ENCODE measurements at regions not wholly inside any gene's neighbourhood (a gene's known extent, or its start where the extent isn't known, plus 50 kb on each side); places are given as distances from the start of the nearest gene placed in this dataset.
"Not testable (repeated sequence)": the region's sequence is repeated elsewhere in the genome, so short reads cannot be mapped to it uniquely, and the experiment has no call there.

DNA sequence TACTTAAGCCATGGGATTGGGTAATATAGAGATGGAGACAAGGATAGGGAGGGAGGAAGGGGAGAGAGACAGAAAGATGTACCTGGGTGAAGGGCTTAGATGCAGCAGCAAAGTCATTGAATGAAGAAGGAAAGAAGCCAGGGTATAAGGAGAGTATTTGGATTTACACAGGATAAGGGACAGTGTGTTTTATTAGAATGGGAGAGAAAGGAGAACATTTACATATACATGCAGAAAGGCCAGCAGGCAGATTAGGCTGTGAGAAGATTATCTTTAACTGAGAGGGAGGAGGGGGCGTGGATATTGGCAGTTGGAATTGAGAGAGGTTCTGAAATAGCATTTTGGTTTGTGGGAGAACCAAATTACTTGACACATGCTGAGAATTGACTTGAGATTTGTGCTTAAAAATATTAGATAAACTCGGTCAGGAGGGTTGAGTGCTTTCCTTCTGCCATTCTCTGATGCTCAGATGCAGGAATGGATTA, 161.5 kb upstream of the ZNF804B start:
- Histone ChIP-seq H3K9me3 (ENCODE audit: control insufficient read depth, low read length) (no peaks in the 10 kb centered on the region), H3K27me3 (ENCODE audit: control insufficient read depth in 1 of 2, insufficient read depth in 2 of 2, low read length in 1 of 2) (no peaks in the 10 kb centered on the region), H3K4me1 (ENCODE audit: control insufficient read depth in 1 of 2, insufficient read depth in 2 of 2, low read length in 2 of 2) (no peaks in the 10 kb centered on the region), H3K36me3 (ENCODE audit: control insufficient read depth in 1 of 2, insufficient read depth in 2 of 2, low read length in 1 of 2) (no peaks in the 10 kb centered on the region), H3K27ac (ENCODE audit: low read depth in 1 of 2, low read length in 2 of 2) (no peak overlapping the region), H3K4me3 (ENCODE audit: low read length in 2 of 2) (no peak overlapping the region)
- 53 to 62% methylated on average over 2 of the region's 2 CpGs for WGBS, 2 donors
- DNase-seq (no peak), ATAC-seq (ENCODE audit: low FRiP score) (no peak)
- intact Hi-C loops (cut with DNase I), result no loop called here

DNA sequence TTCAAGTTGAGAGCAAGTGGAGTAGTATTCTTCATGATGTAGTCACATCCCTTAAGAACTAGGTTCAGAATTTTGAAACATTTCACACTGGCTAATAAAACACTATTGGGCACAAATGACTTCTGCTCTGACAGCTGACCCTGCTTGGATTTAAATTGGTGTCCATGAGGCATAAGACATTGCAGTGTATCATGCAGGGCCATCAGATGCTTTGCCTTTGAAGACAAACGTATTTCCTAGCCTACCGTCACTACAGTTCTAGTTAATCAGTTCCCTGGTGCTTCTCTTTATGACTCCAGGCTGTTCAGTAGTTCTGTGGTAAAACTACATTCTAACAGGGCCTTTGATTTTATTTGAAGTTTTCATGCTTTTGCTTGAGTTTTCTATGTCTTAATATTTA, 168.5 kb upstream of the ZNF804B start:
- intact Hi-C loops (cut with DNase I), result no loop called here
- H3K9me3 ChIP-seq (ENCODE audit: control insufficient read depth, low read length), result no peaks in the 10 kb centered on the region
- no peak for DNase-seq
- no peak for ATAC-seq (ENCODE audit: low FRiP score)
- H3K36me3 ChIP-seq (ENCODE audit: control insufficient read depth in 1 of 2, insufficient read depth in 2 of 2, low read length in 1 of 2), result no peaks in the 10 kb centered on the region
- WGBS, 2 donors, result 55 to 72% methylated on average over 2 of the region's 2 CpGs
- H3K27me3 ChIP-seq (ENCODE audit: control insufficient read depth in 1 of 2, insufficient read depth in 2 of 2, low read length in 1 of 2), result no peaks in the 10 kb centered on the region
- H3K4me3 ChIP-seq (ENCODE audit: low read length in 2 of 2), result no peak overlapping the region
- H3K4me1 ChIP-seq (ENCODE audit: control insufficient read depth in 1 of 2, insufficient read depth in 2 of 2, low read length in 2 of 2), result no peaks in the 10 kb centered on the region
- H3K27ac ChIP-seq (ENCODE audit: low read depth in 1 of 2, low read length in 2 of 2), result no peak overlapping the region

DNA sequence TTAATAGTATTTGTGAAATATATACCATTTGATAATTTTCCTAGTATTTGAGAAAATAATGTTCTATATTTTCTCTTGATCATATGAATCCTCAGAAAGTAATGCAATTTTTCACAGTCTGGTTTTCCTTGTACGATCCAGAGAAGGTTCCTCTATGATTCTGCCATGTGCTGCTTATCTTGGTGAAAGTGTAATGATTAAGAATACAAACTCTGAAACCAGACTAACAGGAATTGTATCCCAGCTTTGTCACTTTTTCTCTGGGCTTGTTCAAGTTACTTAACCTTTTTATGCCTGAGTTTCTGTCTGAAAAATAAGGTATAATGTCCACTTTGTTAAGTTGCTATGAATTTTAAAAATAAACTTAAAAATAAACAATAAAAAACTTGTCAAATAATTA, 169.6 kb upstream of the ZNF804B start:
- Histone ChIP-seq H3K9me3 (ENCODE audit: control insufficient read depth, low read length) (no peaks in the 10 kb centered on the region), H3K27ac (ENCODE audit: low read depth in 1 of 2, low read length in 2 of 2) (no peak overlapping the region), H3K36me3 (ENCODE audit: control insufficient read depth in 1 of 2, insufficient read depth in 2 of 2, low read length in 1 of 2) (no peaks in the 10 kb centered on the region), H3K27me3 (ENCODE audit: control insufficient read depth in 1 of 2, insufficient read depth in 2 of 2, low read length in 1 of 2) (no peaks in the 10 kb centered on the region), H3K4me1 (ENCODE audit: control insufficient read depth in 1 of 2, insufficient read depth in 2 of 2, low read length in 2 of 2) (no peaks in the 10 kb centered on the region), H3K4me3 (ENCODE audit: low read length in 2 of 2) (no peak overlapping the region)
- 58 to 69% methylated on average over 1 of the region's 1 CpG for WGBS, 2 donors
- ATAC-seq (ENCODE audit: low FRiP score), result no peak
- DNase-seq, result no peak
- intact Hi-C loops (cut with DNase I), result no loop called here

DNA sequence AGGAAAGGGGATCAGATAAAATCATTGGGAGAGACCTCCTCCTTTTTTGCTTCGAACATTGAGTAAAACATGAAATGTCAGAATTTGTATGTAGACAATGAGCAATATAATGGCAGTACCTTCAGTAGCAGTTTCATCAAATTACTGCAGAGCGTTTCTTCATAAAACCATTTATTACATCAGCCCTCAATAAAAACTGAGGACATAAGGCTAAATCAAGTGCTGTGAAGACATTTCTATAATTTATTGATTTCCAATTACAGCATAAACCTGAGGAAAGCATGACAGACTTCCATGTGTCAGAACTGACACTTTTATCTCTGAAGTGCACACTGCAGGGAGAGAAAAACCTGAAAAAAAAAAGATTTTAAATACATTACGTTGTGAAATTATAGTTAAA, 172.6 kb upstream of the ZNF804B start:
- Histone ChIP-seq H3K4me1 (ENCODE audit: control insufficient read depth in 1 of 2, insufficient read depth in 2 of 2, low read length in 2 of 2) (no peaks in the 10 kb centered on the region), H3K27ac (ENCODE audit: low read depth in 1 of 2, low read length in 2 of 2) (no peak overlapping the region), H3K4me3 (ENCODE audit: low read length in 2 of 2) (no peak overlapping the region), H3K9me3 (ENCODE audit: control insufficient read depth, low read length) (no peaks in the 10 kb centered on the region), H3K27me3 (ENCODE audit: control insufficient read depth in 1 of 2, insufficient read depth in 2 of 2, low read length in 1 of 2) (no peaks in the 10 kb centered on the region), H3K36me3 (ENCODE audit: control insufficient read depth in 1 of 2, insufficient read depth in 2 of 2, low read length in 1 of 2) (no peaks in the 10 kb centered on the region)
- DNase-seq, result no peak
- ATAC-seq (ENCODE audit: low FRiP score), result no peak
- WGBS, 2 donors, result 70% methylated on average over 3 of the region's 3 CpGs
- intact Hi-C loops (cut with DNase I), result no loop called here

DNA sequence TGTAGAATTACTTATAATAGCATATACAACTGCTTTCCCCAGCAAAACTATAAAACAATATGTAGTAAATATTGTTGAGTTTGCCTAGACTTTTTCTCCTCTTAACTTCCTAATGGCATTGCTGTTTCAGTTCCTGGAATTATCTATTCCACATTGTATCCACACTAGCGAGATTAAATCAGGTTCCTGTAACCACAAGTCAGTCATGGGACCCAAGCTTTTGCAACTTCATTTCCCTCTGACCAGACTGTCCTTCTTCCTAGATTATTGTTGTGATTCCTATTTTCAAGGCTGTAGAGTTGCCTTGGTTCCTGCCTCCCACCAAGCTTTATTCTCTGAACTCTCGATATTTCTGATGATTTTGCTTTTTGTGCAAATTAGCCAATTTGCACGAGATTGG, 173.3 kb upstream of the ZNF804B start:
- H3K9me3 ChIP-seq (ENCODE audit: control insufficient read depth, low read length), result no peaks in the 10 kb centered on the region
- intact Hi-C loops (cut with DNase I), result no loop called here
- 78 to 83% methylated on average over 3 of the region's 3 CpGs for WGBS, 2 donors
- no peak overlapping the region for H3K27ac ChIP-seq (ENCODE audit: low read depth in 1 of 2, low read length in 2 of 2)
- H3K4me3 ChIP-seq (ENCODE audit: low read length in 2 of 2), result no peak overlapping the region
- H3K27me3 ChIP-seq (ENCODE audit: control insufficient read depth in 1 of 2, insufficient read depth in 2 of 2, low read length in 1 of 2), result no peaks in the 10 kb centered on the region
- DNase-seq, result no peak
- H3K4me1 ChIP-seq (ENCODE audit: control insufficient read depth in 1 of 2, insufficient read depth in 2 of 2, low read length in 2 of 2), result no peaks in the 10 kb centered on the region
- no peaks in the 10 kb centered on the region for H3K36me3 ChIP-seq (ENCODE audit: control insufficient read depth in 1 of 2, insufficient read depth in 2 of 2, low read length in 1 of 2)
- no peak for ATAC-seq (ENCODE audit: low FRiP score)

DNA sequence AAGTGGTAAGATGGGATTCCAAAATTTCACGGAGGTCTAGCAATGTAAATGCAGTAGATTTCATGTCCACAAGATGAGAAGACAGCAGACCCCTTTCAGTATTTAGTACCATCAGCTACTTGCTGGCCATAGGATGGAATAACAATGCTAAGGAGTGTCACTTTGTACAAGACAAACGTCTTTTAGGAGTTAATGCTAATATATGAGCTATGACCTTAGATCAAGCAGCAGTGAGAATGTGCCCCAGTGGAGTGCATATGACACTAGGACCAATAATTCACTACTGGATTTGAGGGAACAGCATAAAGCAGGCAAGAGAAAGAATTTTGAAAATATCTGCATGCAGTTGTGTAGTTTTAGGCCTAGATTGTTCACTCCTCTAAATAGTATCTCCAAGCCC, 182.8 kb upstream of the ZNF804B start:
- DNase-seq (no peak), ATAC-seq (ENCODE audit: low FRiP score) (no peak)
- no peaks in the 10 kb centered on the region for H3K9me3 ChIP-seq (ENCODE audit: control insufficient read depth, low read length)
- 55 to 58% methylated on average over 2 of the region's 2 CpGs for WGBS, 2 donors
- intact Hi-C loops (cut with DNase I), result no loop called here
- no peak overlapping the region for H3K4me3 ChIP-seq (ENCODE audit: low read length in 2 of 2)
- no peaks in the 10 kb centered on the region for H3K4me1 ChIP-seq (ENCODE audit: control insufficient read depth in 1 of 2, insufficient read depth in 2 of 2, low read length in 2 of 2)
- no peaks in the 10 kb centered on the region for H3K36me3 ChIP-seq (ENCODE audit: control insufficient read depth in 1 of 2, insufficient read depth in 2 of 2, low read length in 1 of 2)
- no peaks in the 10 kb centered on the region for H3K27me3 ChIP-seq (ENCODE audit: control insufficient read depth in 1 of 2, insufficient read depth in 2 of 2, low read length in 1 of 2)
- H3K27ac ChIP-seq (ENCODE audit: low read depth in 1 of 2, low read length in 2 of 2), result no peak overlapping the region

DNA sequence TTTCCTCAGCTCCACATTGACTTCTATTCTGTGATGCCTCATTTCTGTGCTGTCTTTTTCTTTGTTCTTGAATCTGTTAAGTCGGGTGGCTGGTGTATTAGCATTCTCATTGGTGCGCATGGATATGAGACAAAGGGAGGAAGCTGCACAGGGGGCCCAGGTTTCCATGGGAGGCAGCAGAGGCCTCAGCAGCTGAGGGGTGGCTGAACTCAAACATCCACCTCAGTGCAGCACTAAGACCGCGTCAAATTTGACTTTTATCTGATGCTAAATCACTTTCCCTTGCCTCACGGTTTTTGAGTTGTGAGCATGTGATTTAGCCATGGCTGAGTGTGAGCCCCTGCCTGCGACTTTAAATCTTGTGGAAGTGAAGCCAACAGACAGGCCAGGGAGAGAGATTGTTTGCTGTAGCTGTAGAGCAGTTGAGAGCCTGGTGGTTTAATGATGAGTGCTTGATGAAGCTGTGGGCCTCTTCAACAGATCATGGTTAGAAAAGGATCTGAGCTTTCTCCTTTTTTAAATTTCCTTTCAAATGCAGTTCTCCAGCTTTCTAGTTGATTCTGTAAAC, 193.3 kb upstream of the ZNF804B start:
- H3K9me3 ChIP-seq (ENCODE audit: control insufficient read depth, low read length), result peaks cover 1% of the 10 kb centered on the region
- DNase-seq, result no peak
- no peaks in the 10 kb centered on the region for H3K27me3 ChIP-seq (ENCODE audit: control insufficient read depth in 1 of 2, insufficient read depth in 2 of 2, low read length in 1 of 2)
- no peak overlapping the region for H3K4me3 ChIP-seq (ENCODE audit: low read length in 2 of 2)
- intact Hi-C loops (cut with DNase I), result no loop called here
- no peaks in the 10 kb centered on the region for H3K4me1 ChIP-seq (ENCODE audit: control insufficient read depth in 1 of 2, insufficient read depth in 2 of 2, low read length in 2 of 2)
- no peak for ATAC-seq (ENCODE audit: low FRiP score)
- no peak overlapping the region for H3K27ac ChIP-seq (ENCODE audit: low read depth in 1 of 2, low read length in 2 of 2)
- H3K36me3 ChIP-seq (ENCODE audit: control insufficient read depth in 1 of 2, insufficient read depth in 2 of 2, low read length in 1 of 2), result no peaks in the 10 kb centered on the region
- WGBS, 2 donors, result 45 to 52% methylated on average over 6 of the region's 6 CpGs

DNA sequence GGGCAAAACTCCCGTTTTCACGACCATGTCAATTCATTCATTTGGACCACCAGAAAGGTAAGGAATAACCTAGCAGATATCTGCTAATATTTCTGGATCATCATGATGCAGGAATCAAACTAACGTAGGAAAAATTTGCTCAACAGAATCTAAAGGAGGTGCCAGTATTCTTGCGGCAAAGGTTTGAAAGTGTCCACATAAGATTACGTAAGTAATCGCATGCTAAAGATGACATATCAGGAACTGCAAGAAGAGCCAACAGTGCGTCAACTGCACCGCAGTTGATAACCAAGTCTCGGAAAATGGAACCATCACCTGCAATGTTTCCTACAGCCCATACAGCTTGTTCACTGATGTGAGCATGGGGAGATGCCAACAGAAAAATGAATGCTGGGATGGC, 194.1 kb upstream of the ZNF804B start:
- Histone ChIP-seq H3K4me3 (ENCODE audit: low read length in 2 of 2) (no peak overlapping the region), H3K4me1 (ENCODE audit: control insufficient read depth in 1 of 2, insufficient read depth in 2 of 2, low read length in 2 of 2) (no peaks in the 10 kb centered on the region), H3K27me3 (ENCODE audit: control insufficient read depth in 1 of 2, insufficient read depth in 2 of 2, low read length in 1 of 2) (no peaks in the 10 kb centered on the region), H3K9me3 (ENCODE audit: control insufficient read depth, low read length) (peaks cover 1% of the 10 kb centered on the region), H3K36me3 (ENCODE audit: control insufficient read depth in 1 of 2, insufficient read depth in 2 of 2, low read length in 1 of 2) (no peaks in the 10 kb centered on the region), H3K27ac (ENCODE audit: low read depth in 1 of 2, low read length in 2 of 2) (no peak overlapping the region)
- DNase-seq, result no peak
- ATAC-seq (ENCODE audit: low FRiP score), result no peak
- intact Hi-C loops (cut with DNase I), result no loop called here
- 94% methylated on average over 9 of the region's 9 CpGs for WGBS, 2 donors

DNA sequence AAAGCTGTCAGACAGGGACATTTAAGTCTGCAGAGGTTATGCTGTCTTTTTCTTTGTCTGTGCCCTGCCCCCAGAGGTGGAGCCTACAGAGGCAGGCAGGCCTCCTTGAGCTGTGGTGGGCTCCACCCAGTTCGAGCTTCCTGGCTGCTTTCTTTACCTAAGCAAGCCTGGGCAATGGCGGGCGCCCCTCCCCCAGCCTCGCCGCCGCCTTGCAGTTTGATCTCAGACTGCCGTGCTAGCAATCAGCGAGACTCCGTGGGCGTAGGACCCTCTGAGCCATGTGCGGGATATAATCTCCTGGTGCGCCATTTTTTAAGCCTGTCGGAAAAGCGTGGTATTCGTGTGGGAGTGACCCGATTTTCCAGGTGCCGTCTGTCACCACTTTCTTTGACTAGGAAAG, 203.1 kb upstream of the ZNF804B start:
- intact Hi-C loops (cut with DNase I), result not testable (repeated sequence)
- WGBS, 2 donors, result 94 to 95% methylated on average over 16 to 17 of the region's 17 CpGs

More for the DNA sequence above, 203.1 kb upstream of the ZNF804B start:
- not testable (repeated sequence) for H3K4me3 ChIP-seq (ENCODE audit: low read length in 2 of 2); H3K4me1 ChIP-seq (ENCODE audit: control insufficient read depth in 1 of 2, insufficient read depth in 2 of 2, low read length in 2 of 2); H3K27ac ChIP-seq (ENCODE audit: low read depth in 1 of 2, low read length in 2 of 2); H3K36me3 ChIP-seq (ENCODE audit: control insufficient read depth in 1 of 2, insufficient read depth in 2 of 2, low read length in 1 of 2); H3K9me3 ChIP-seq (ENCODE audit: control insufficient read depth, low read length); ATAC-seq (ENCODE audit: low FRiP score); DNase-seq; H3K27me3 ChIP-seq (ENCODE audit: control insufficient read depth in 1 of 2, insufficient read depth in 2 of 2, low read length in 1 of 2)

Measured in aorta (tissue), 5 donors.